H9 (cell line): ENCODE measurements at regions not wholly inside any gene's neighbourhood (a gene's known extent, or its start where the extent isn't known, plus 50 kb on each side); places are given as distances from the start of the nearest gene placed in this dataset.

ENCODE experiments used
- DNase-seq: peaks from one replicate; pipeline ENCODE4 v3.0.0-alpha.2; 2017
- H2AFZ ChIP-seq: one replicate; pipeline ENCODE4 v1.6.1; 2013; ENCODE audit warnings: mild to moderate bottlenecking, low read length, control low read depth, moderate library complexity
- H2AK5ac ChIP-seq: 2 replicates; pipeline ENCODE4 v1.6.1; 2013; ENCODE audit warnings: low read length, control low read depth, mixed read lengths; ENCODE audit not compliant: insufficient read length
- H2BK120ac ChIP-seq: one replicate; pipeline ENCODE4 v1.6.1; 2013; ENCODE audit warnings: low read depth, mild to moderate bottlenecking, low read length, control low read depth, inconsistent platforms; ENCODE audit not compliant: poor library complexity, severe bottlenecking
- H2BK12ac ChIP-seq: 2 replicates; pipeline ENCODE4 v1.6.1; 2013; ENCODE audit warnings: low read length, control low read depth, mixed read lengths, low read depth; ENCODE audit not compliant: insufficient read length
- H2BK15ac ChIP-seq: 2 replicates; pipeline ENCODE4 v1.6.1; 2013; ENCODE audit warnings: low read depth, low read length, control low read depth
- H2BK20ac ChIP-seq: one replicate; pipeline ENCODE4 v1.6.1; 2013; ENCODE audit warnings: low read depth, mild to moderate bottlenecking, low read length, control low read depth, inconsistent platforms; ENCODE audit not compliant: poor library complexity, severe bottlenecking
- H2BK5ac ChIP-seq: 2 replicates; pipeline ENCODE4 v1.6.1; 2013; ENCODE audit warnings: low read length, control low read depth, mixed read lengths; ENCODE audit not compliant: insufficient read length
- H3K14ac ChIP-seq: 2 replicates; pipeline ENCODE4 v1.6.1; 2013; ENCODE audit warnings: low read length, control low read depth; ENCODE audit not compliant: insufficient read depth
- H3K18ac ChIP-seq: 2 replicates; pipeline ENCODE4 v1.6.1; 2013; ENCODE audit warnings: low read depth, mild to moderate bottlenecking, mixed read lengths, low read length, control low read depth; ENCODE audit not compliant: insufficient read length
- H3K23ac ChIP-seq: 2 replicates; pipeline ENCODE4 v1.6.1; 2013; ENCODE audit warnings: low read length, control low read depth, mixed read lengths, low read depth; ENCODE audit not compliant: insufficient read length
- H3K23me2 ChIP-seq: 2 replicates; pipeline ENCODE4 v1.6.1; 2013; ENCODE audit warnings: low read depth, mild to moderate bottlenecking, mixed read lengths, low read length, control low read depth; ENCODE audit not compliant: insufficient read length, poor library complexity, severe bottlenecking
- H3K27ac ChIP-seq: 2 replicates; pipeline ENCODE4 v1.5.1; 2013; ENCODE audit warnings: low read length, control low read depth, mixed read lengths, low read depth; ENCODE audit not compliant: insufficient read length
- H3K27me3 ChIP-seq: 2 replicates; pipeline ENCODE4 v1.6.1; 2013; ENCODE audit warnings: low read length, control low read depth, inconsistent platforms; ENCODE audit not compliant: insufficient read depth
- H3K4ac ChIP-seq: 2 replicates; pipeline ENCODE4 v1.6.1; 2013; ENCODE audit warnings: low read depth, mild to moderate bottlenecking, control low read depth, inconsistent platforms, low read length, moderate library complexity
- H3K4me1 ChIP-seq: 2 replicates; pipeline ENCODE4 v1.6.1; 2013; ENCODE audit warnings: low read length, control low read depth, inconsistent platforms; ENCODE audit not compliant: insufficient read depth
- H3K4me2 ChIP-seq: 2 replicates; pipeline ENCODE4 v1.6.1; 2013; ENCODE audit warnings: low read length, control low read depth, mixed read lengths; ENCODE audit not compliant: insufficient read length, insufficient read depth
- H3K56ac ChIP-seq: 2 replicates; pipeline ENCODE4 v1.6.1; 2013; ENCODE audit warnings: low read depth, mild to moderate bottlenecking, mixed read lengths, low read length, control low read depth; ENCODE audit not compliant: insufficient read length
- H3K79me1 ChIP-seq: 2 replicates; pipeline ENCODE4 v1.6.1; 2013; ENCODE audit warnings: low read depth, mild to moderate bottlenecking, moderate library complexity, low read length, control low read depth, inconsistent platforms; ENCODE audit not compliant: insufficient read depth, poor library complexity, severe bottlenecking
- H3K79me2 ChIP-seq: 2 replicates; pipeline ENCODE4 v1.6.1; 2013; ENCODE audit warnings: low read length, control low read depth, inconsistent platforms; ENCODE audit not compliant: insufficient read depth
- H3K9ac ChIP-seq: 2 replicates; pipeline ENCODE4 v1.6.1; 2013; ENCODE audit warnings: low read length, control low read depth, mixed read lengths; ENCODE audit not compliant: insufficient read length; ENCODE audit errors: extremely low read depth
- H3K9me3 ChIP-seq: one replicate; pipeline ENCODE4 v1.6.1; 2013; ENCODE audit warnings: low read depth, low read length, inconsistent platforms; ENCODE audit not compliant: control insufficient read depth
- H3T11ph ChIP-seq: one replicate; pipeline ENCODE4 v1.6.1; 2013; ENCODE audit warnings: mild to moderate bottlenecking, low read length, control low read depth, inconsistent platforms
- H4K20me1 ChIP-seq: one replicate; pipeline ENCODE4 v1.6.1; 2013; ENCODE audit not compliant: control insufficient read depth, insufficient read length, insufficient read depth
- H4K5ac ChIP-seq: 2 replicates; pipeline ENCODE4 v1.6.1; 2013; ENCODE audit warnings: low read depth, mild to moderate bottlenecking, mixed read lengths, low read length, control low read depth; ENCODE audit not compliant: insufficient read length
- H4K8ac ChIP-seq: replicated peaks from 2 replicates; pipeline ENCODE4 v1.6.1; 2013; ENCODE audit warnings: low read length, control low read depth, mixed read lengths, low read depth; ENCODE audit not compliant: insufficient read length
- H4K91ac ChIP-seq: 2 replicates; pipeline ENCODE4 v1.6.1; 2013; ENCODE audit warnings: low read depth, mild to moderate bottlenecking, moderate library complexity, mixed read lengths, low read length, control low read depth; ENCODE audit not compliant: insufficient read length
- H3K27ac Mint-ChIP-seq, 3 experiments: 2 replicates in 2 of 3; 3 replicates in 1 of 3; pipeline ENCODE4 v1.8.0; 2020 to 2021; ENCODE audit warnings: mixed read lengths in 3 of 3, mild to moderate bottlenecking in 1 of 3, moderate library complexity in 1 of 3
- H3K27me3 Mint-ChIP-seq: 2 replicates; pipeline ENCODE4 v1.8.0; 2021; ENCODE audit warnings: low read depth, mild to moderate bottlenecking, moderate library complexity, mixed read lengths
- H3K36me3 Mint-ChIP-seq, 3 experiments: 2 replicates in 2 of 3; 3 replicates in 1 of 3; pipeline ENCODE4 v1.8.0; 2020 to 2021; ENCODE audit warnings: low read depth in 3 of 3, mixed read lengths in 3 of 3; ENCODE audit not compliant: insufficient read depth in 1 of 3
- H3K4me1 Mint-ChIP-seq, 2 experiments: 2 replicates each; pipeline ENCODE4 v1.8.0; 2020; ENCODE audit warnings: mixed read lengths in 2 of 2
- H3K4me3 Mint-ChIP-seq, 2 experiments: 2 replicates in 1 of 2; 3 replicates in 1 of 2; pipeline ENCODE4 v1.8.0; 2020 to 2021; ENCODE audit warnings: mild to moderate bottlenecking in 2 of 2, mixed read lengths in 2 of 2, moderate library complexity in 1 of 2
- H3K9me3 Mint-ChIP-seq, 2 experiments: 2 replicates in 1 of 2; 3 replicates in 1 of 2; pipeline ENCODE4 v1.8.0; 2020; ENCODE audit warnings: mild to moderate bottlenecking in 2 of 2, mixed read lengths in 2 of 2, moderate library complexity in 1 of 2
- CTCF ChIP-seq: fragments of 200-600 bp; sonication (generic); conservative IDR thresholded peaks from 3 replicates; pipeline ENCODE4 v1.8.0; 2021; ENCODE audit warnings: antibody characterized with exemption, mild to moderate bottlenecking
- whole genome bisulfite sequencing: extraction: QIAGEN DNeasy Blood & Tissue Kit; methylation state at CpG from one replicate; pipeline ENCODE4 v1.1.7; 2013; ENCODE audit warnings: missing lambda C conversion rate, low lambda C conversion rate, mixed read lengths; ENCODE audit not compliant: insufficient read length; ENCODE audit errors: extremely low coverage; 5-methylcytosine and 5-hydroxymethylcytosine counted together

DNA sequence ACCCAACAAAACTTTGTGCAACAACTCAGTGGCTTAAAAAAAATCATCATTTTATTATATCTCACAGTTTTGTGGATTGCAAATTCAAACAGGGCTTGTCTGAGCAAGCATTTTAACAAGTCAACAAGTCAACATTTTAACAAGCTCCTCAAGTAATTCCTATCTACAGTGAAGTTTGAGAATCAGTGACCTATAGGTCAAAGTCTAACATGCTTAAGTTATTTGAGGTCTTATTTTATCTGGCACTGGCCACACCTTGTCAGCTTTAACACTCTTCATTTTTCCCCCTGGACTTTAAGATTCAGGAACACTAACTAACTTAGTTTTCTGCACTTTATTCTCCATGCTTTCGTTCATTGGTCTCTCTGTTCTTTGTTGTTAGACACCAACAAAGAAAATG is 71.2 kb upstream of the PELI2 start:
- no peak overlapping the region for H2BK12ac ChIP-seq
- no peak overlapping the region for H2AK5ac ChIP-seq
- no peaks in the 10 kb centered on the region for H3K9me3 ChIP-seq
- no peak overlapping the region for H3K18ac ChIP-seq
- no peak overlapping the region for H3K9ac ChIP-seq
- H3K4me1 Mint-ChIP-seq, result no peaks in the 10 kb centered on the region
- no CpG with 5 or more reads among the region's 1 CpG for WGBS
- no peaks in the 10 kb centered on the region for H3K4me1 ChIP-seq
- no peaks in the 10 kb centered on the region for H3K27me3 ChIP-seq
- no peak overlapping the region for H4K91ac ChIP-seq
- H3K9me3 Mint-ChIP-seq, result no peaks in the 10 kb centered on the region; a peak in 1 of 5 replicates
- no peak overlapping the region for H3K4me2 ChIP-seq
- no peaks in the 10 kb centered on the region for H3K23me2 ChIP-seq
- H3K79me1 ChIP-seq, result no peaks in the 10 kb centered on the region
- no peak overlapping the region for H3K14ac ChIP-seq
- no peak overlapping the region for H3K23ac ChIP-seq
- no peak overlapping the region for H3K56ac ChIP-seq
- no peak overlapping the region for H2BK5ac ChIP-seq
- H3K27me3 Mint-ChIP-seq, result no peaks in the 10 kb centered on the region
- H2BK120ac ChIP-seq, result no peak overlapping the region
- H3T11ph ChIP-seq, result no peak overlapping the region
- H3K4ac ChIP-seq, result no peak overlapping the region
- H3K36me3 Mint-ChIP-seq, result no peaks in the 10 kb centered on the region
- no peak overlapping the region for H3K27ac Mint-ChIP-seq
- H2AFZ ChIP-seq, result no peak overlapping the region
- no peak overlapping the region for H4K8ac ChIP-seq
- no peak overlapping the region for H2BK20ac ChIP-seq
- no peaks in the 10 kb centered on the region for H4K20me1 ChIP-seq
- no peak overlapping the region for H2BK15ac ChIP-seq
- H3K4me3 Mint-ChIP-seq, result no peak overlapping the region
- no peak for TF ChIP-seq CTCF
- no peak for DNase-seq
- no peak overlapping the region for H3K27ac ChIP-seq
- no peak overlapping the region for H4K5ac ChIP-seq
- no peaks in the 10 kb centered on the region for H3K79me2 ChIP-seq
